Neural cell (in vitro differentiated cells): ENCODE measurements at regions not wholly inside any gene's neighbourhood (a gene's known extent, or its start where the extent isn't known, plus 50 kb on each side); places are given as distances from the start of the nearest gene placed in this dataset.

ENCODE experiments used
- H2AFZ ChIP-seq: fragments of 200-600, 300-800 bp; sonication (generic), shearing (Covaris generic); 2 replicates; pipeline ENCODE4 v1.6.0; 2014; ENCODE audit warnings: low read depth, mild to moderate bottlenecking, antibody characterized with exemption, low read length, moderate library complexity
- H3F3A ChIP-seq: fragments of 200-600 bp; shearing (Covaris generic); 2 replicates; pipeline ENCODE4 v1.6.1; 2016; ENCODE audit warnings: mild to moderate bottlenecking, moderate library complexity, mixed read lengths, antibody characterized with exemption, low read length; ENCODE audit not compliant: insufficient read depth, poor library complexity, severe bottlenecking
- H3K27ac ChIP-seq: fragments of 200-600, 300-800 bp; sonication (generic), shearing (Covaris generic); 2 replicates; pipeline ENCODE4 v1.5.1; 2014; ENCODE audit warnings: mild to moderate bottlenecking, low read length, moderate library complexity
- H3K27me3 ChIP-seq: fragments of 300-800, 200-600 bp; sonication (generic), shearing (Covaris generic); 2 replicates; pipeline ENCODE4 v1.6.0; 2014; ENCODE audit warnings: mild to moderate bottlenecking, low read depth, low read length, moderate library complexity; ENCODE audit not compliant: insufficient read depth
- H3K36me3 ChIP-seq: fragments of 300-800, 200-600 bp; sonication (generic), shearing (Covaris generic); 2 replicates; pipeline ENCODE4 v1.5.1; 2014; ENCODE audit warnings: mild to moderate bottlenecking, antibody characterized with exemption, low read length, moderate library complexity; ENCODE audit not compliant: insufficient read depth
- H3K4me2 ChIP-seq: fragments of 300-800, 200-600 bp; sonication (generic), shearing (Covaris generic); 2 replicates; pipeline ENCODE4 v1.6.0; 2014; ENCODE audit warnings: mild to moderate bottlenecking, low read length
- H3K4me3 ChIP-seq: fragments of 300-800, 200-600 bp; sonication (generic), shearing (Covaris generic); 2 replicates; pipeline ENCODE4 v1.5.1; 2014; ENCODE audit warnings: mild to moderate bottlenecking, low read length, moderate library complexity
- H3K79me2 ChIP-seq: fragments of 200-600 bp; shearing (Covaris generic); replicated peaks from 2 replicates; pipeline ENCODE4 v1.6.0; 2014; ENCODE audit warnings: mild to moderate bottlenecking, low read length, moderate library complexity; ENCODE audit not compliant: insufficient read depth
- H3K9ac ChIP-seq: fragments of 300-800, 200-600 bp; sonication (generic), shearing (Covaris generic); 2 replicates; pipeline ENCODE4 v1.6.1; 2016; ENCODE audit warnings: mild to moderate bottlenecking, low read length, mixed read lengths
- H3K9me2 ChIP-seq: fragments of 200-600 bp; shearing (Covaris generic); 2 replicates; pipeline ENCODE4 v1.6.1; 2016; ENCODE audit warnings: mild to moderate bottlenecking, low read length, mixed read lengths; ENCODE audit not compliant: insufficient read depth
- H3K9me3 ChIP-seq: fragments of 200-600, 300-800 bp; sonication (generic), shearing (Covaris generic); 2 replicates; pipeline ENCODE4 v1.6.1; 2016; ENCODE audit warnings: mild to moderate bottlenecking, mixed run types, low read length, moderate library complexity, mixed read lengths
- H4K20me1 ChIP-seq: fragments of 200-600 bp; shearing (Covaris generic); 2 replicates; pipeline ENCODE4 v1.6.1; 2016; ENCODE audit warnings: mild to moderate bottlenecking, mixed run types; ENCODE audit not compliant: insufficient read depth
- CTCF ChIP-seq: fragments of 450-650 bp; IDR thresholded peaks from 2 replicates; pipeline ENCODE4 v1.5.1; 2014; ENCODE audit warnings: antibody characterized with exemption, mild to moderate bottlenecking, moderate library complexity; ENCODE audit not compliant: poor library complexity, severe bottlenecking
- EP300 ChIP-seq: fragments of 450-650 bp; conservative IDR thresholded peaks from 2 replicates; pipeline ENCODE4 v1.6.1; 2014; ENCODE audit warnings: antibody characterized with exemption, mild to moderate bottlenecking, moderate library complexity; ENCODE audit not compliant: poor library complexity, severe bottlenecking
- EZH2 ChIP-seq: fragments of 200-600, 300-800 bp; shearing (Covaris generic), sonication (generic); IDR thresholded peaks from 2 replicates; pipeline ENCODE4 v1.6.1; 2014; ENCODE audit warnings: antibody characterized with exemption, low read length, borderline replicate concordance, mild to moderate bottlenecking; ENCODE audit not compliant: insufficient read depth, poor library complexity, severe bottlenecking
- MXI1 ChIP-seq: fragments of 450-650 bp; conservative IDR thresholded peaks from 2 replicates; pipeline ENCODE4 v1.6.1; 2014; ENCODE audit warnings: antibody characterized with exemption, mild to moderate bottlenecking; ENCODE audit not compliant: poor library complexity, severe bottlenecking
- POLR2AphosphoS5 ChIP-seq: IDR thresholded peaks from 2 replicates; pipeline ENCODE4 v1.6.1; 2012
- RAD21 ChIP-seq: fragments of 450-650 bp; conservative IDR thresholded peaks from 2 replicates; pipeline ENCODE4 v1.6.1; 2014; ENCODE audit warnings: antibody characterized with exemption, mild to moderate bottlenecking, moderate library complexity
- REST ChIP-seq: IDR thresholded peaks from 2 replicates; pipeline ENCODE4 v1.6.1; 2012; ENCODE audit warnings: borderline replicate concordance
- SMC3 ChIP-seq: fragments of 450-650 bp; conservative IDR thresholded peaks from 2 replicates; pipeline ENCODE4 v1.6.1; 2014; ENCODE audit warnings: antibody characterized with exemption, mild to moderate bottlenecking, moderate library complexity; ENCODE audit not compliant: poor library complexity
- TAF1 ChIP-seq: IDR thresholded peaks from 2 replicates; pipeline ENCODE4 v1.6.1; 2012; ENCODE audit warnings: low read depth

- TF ChIP-seq EZH2: no peak
- no peak for TF ChIP-seq TAF1
- no peak for TF ChIP-seq POLR2AphosphoS5
- no peak for TF ChIP-seq REST
- TF ChIP-seq EP300: no peak
- no peak for TF ChIP-seq SMC3
- H3K27me3 ChIP-seq: no peaks in the 10 kb centered on the region
- no peak overlapping the region for H3K4me2 ChIP-seq
- H3K36me3 ChIP-seq: no peaks in the 10 kb centered on the region
- no peaks in the 10 kb centered on the region for H3K9me2 ChIP-seq
- H3K9me3 ChIP-seq: no peaks in the 10 kb centered on the region
- no peaks in the 10 kb centered on the region for H3F3A ChIP-seq
- H2AFZ ChIP-seq: no peak overlapping the region
- H3K4me3 ChIP-seq: no peak overlapping the region
- no peak overlapping the region for H3K27ac ChIP-seq
- H3K79me2 ChIP-seq: no peaks in the 10 kb centered on the region
- H4K20me1 ChIP-seq: no peaks in the 10 kb centered on the region
- no peak overlapping the region for H3K9ac ChIP-seq
These were observed 335.1 kb upstream of the CLNK start for GRCh38 chr4:11019451-11020240.

GRCh38 chr4:11014199-11014598, 329.6 kb upstream of the CLNK start:
- H2AFZ ChIP-seq: no peak overlapping the region
- no peak overlapping the region for H3K9ac ChIP-seq

More at GRCh38 chr4:11014199-11014598, 329.6 kb upstream of the CLNK start:
- TF ChIP-seq POLR2AphosphoS5 (no peak), CTCF (no peak), EP300 (no peak), EZH2 (no peak), MXI1 (no peak), REST (no peak), TAF1 (no peak), RAD21 (no peak), SMC3 (no peak)
- H4K20me1 ChIP-seq: no peaks in the 10 kb centered on the region
- no peaks in the 10 kb centered on the region for H3F3A ChIP-seq
- no peak overlapping the region for H3K27ac ChIP-seq
- no peaks in the 10 kb centered on the region for H3K36me3 ChIP-seq
- no peaks in the 10 kb centered on the region for H3K27me3 ChIP-seq
- H3K79me2 ChIP-seq: no peaks in the 10 kb centered on the region
- H3K9me3 ChIP-seq: no peaks in the 10 kb centered on the region
- no peaks in the 10 kb centered on the region for H3K9me2 ChIP-seq
- no peak overlapping the region for H3K4me2 ChIP-seq
- no peak overlapping the region for H3K4me3 ChIP-seq
